SJSA1 (cell line): ENCODE measurements at regions not wholly inside any gene's neighbourhood (a gene's known extent, or its start where the extent isn't known, plus 50 kb on each side); places are given as distances from the start of the nearest gene placed in this dataset.

Source experiments
- DNase-seq, 2 experiments: peaks; one replicate each; pipeline ENCODE4 v3.0.0-alpha.2; 2015 to 2020; ENCODE audit warnings: low spot score in 2 of 2, low read depth in 1 of 2
- H3K27ac ChIP-seq: fragments of 250-450 bp; sonication (Bioruptor Pico); 2 replicates; pipeline ENCODE4 v1.5.1; 2020; ENCODE audit warnings: mild to moderate bottlenecking, moderate library complexity
- H3K27me3 ChIP-seq: fragments of 250-450 bp; sonication (Bioruptor Pico); replicated peaks from 2 replicates; pipeline ENCODE4 v1.5.1; 2020; ENCODE audit warnings: mild to moderate bottlenecking, moderate library complexity
- H3K36me3 ChIP-seq: fragments of 250-450 bp; sonication (Bioruptor Pico); 2 replicates; pipeline ENCODE4 v1.5.1; 2020; ENCODE audit warnings: mild to moderate bottlenecking
- H3K4me1 ChIP-seq: fragments of 250-450 bp; sonication (Bioruptor Pico); replicated peaks from 2 replicates; pipeline ENCODE4 v1.6.1; 2021; ENCODE audit warnings: mild to moderate bottlenecking
- H3K4me3 ChIP-seq: fragments of 250-450 bp; sonication (Bioruptor Pico); 2 replicates; pipeline ENCODE4 v1.5.1; 2020; ENCODE audit warnings: mild to moderate bottlenecking
- H3K9me3 ChIP-seq: fragments of 250-450 bp; sonication (Bioruptor Pico); replicated peaks from 2 replicates; pipeline ENCODE4 v1.5.1; 2020; ENCODE audit warnings: mild to moderate bottlenecking

DNA sequence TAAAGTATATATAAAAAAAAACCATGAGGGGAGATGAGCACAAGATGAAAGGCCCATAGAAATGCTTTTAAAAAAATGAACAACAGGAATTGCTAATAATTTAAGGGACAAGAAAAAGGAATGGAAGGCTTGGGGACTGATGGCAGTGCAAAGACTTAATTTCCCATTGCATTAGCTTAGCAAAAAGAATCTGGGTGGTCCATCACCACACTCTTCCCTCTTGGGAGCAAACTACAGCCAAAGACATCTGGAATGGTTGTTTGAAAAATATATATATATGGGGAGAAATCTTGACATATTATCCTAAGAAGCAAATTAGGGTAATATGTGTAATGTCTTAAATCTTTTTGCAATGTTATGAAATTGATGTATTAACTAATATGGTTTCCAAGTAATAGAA is 727.1 kb downstream of the METTL15 start:
- peak overlapping the region; percentile 98 for H3K27ac ChIP-seq
- H3K36me3 ChIP-seq, result no peaks in the 10 kb centered on the region
- peaks cover 49% of the 10 kb centered on the region for H3K4me1 ChIP-seq
- no peak for DNase-seq
- H3K9me3 ChIP-seq, result no peaks in the 10 kb centered on the region
- H3K4me3 ChIP-seq, result no peak overlapping the region
- H3K27me3 ChIP-seq, result no peaks in the 10 kb centered on the region

DNA sequence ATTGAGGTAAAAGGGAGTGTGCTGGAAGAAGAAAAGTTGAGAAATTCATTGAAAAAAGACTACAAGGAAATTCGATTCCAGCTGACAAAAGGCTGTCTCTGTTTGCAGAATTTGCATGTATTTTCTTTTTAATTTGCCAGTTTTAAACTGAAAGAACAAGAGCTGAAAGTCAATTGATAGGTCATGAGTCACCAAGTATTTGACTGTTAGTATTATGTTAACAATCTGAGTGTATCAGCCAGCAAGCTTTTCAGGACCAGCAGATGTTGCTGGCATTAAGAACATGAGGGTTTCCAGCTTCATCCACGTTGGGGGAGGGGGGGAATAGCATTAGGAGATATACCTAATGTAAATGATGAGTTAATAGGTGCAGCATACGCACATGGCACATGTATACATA is 726.7 kb downstream of the METTL15 start:
- no peak overlapping the region for H3K4me3 ChIP-seq
- no peaks in the 10 kb centered on the region for H3K27me3 ChIP-seq
- peaks cover 49% of the 10 kb centered on the region for H3K4me1 ChIP-seq
- no peaks in the 10 kb centered on the region for H3K9me3 ChIP-seq
- H3K36me3 ChIP-seq, result no peaks in the 10 kb centered on the region
- DNase-seq, result peak; percentile 57 to 86
- peak overlapping the region; percentile 98 for H3K27ac ChIP-seq

GRCh38 chr11:28833670-28834069 is 725.5 kb downstream of the METTL15 start:
- Histone ChIP-seq H3K4me3 (no peak overlapping the region), H3K4me1 (peaks cover 49% of the 10 kb centered on the region), H3K27ac (peak overlapping the region; percentile 98), H3K9me3 (no peaks in the 10 kb centered on the region), H3K36me3 (no peaks in the 10 kb centered on the region), H3K27me3 (no peaks in the 10 kb centered on the region)
- peak; percentile 61 to 88 for DNase-seq

- H3K4me1 ChIP-seq, result peaks cover 49% of the 10 kb centered on the region
- H3K4me3 ChIP-seq, result no peak overlapping the region
- H3K27ac ChIP-seq, result peak overlapping the region; percentile 98
- DNase-seq, result no peak
- H3K27me3 ChIP-seq, result no peaks in the 10 kb centered on the region
- H3K36me3 ChIP-seq, result no peaks in the 10 kb centered on the region
- no peaks in the 10 kb centered on the region for H3K9me3 ChIP-seq
Measured at GRCh38 chr11:28833169-28833568, 725.0 kb downstream of the METTL15 start.

DNA sequence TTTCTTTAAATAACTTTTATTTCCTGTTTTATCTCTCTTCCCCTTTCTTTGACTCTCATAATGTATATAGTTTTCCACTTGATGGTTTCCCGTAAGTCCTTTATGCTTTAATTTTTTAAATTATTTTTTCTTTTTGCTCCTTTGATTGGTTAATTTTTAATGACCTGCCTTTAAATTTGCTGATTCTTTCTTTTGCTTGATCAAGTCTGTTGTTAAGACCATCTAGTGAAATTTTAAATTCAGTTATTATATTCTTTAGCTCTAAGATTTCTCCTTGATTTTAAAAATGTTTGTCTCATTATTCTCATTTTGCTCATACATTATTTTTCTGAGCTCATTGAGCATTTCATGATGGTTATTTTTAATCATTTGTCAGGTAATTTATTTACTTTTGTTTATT is 718.6 kb downstream of the METTL15 start:
- no peak overlapping the region for H3K27ac ChIP-seq
- H3K27me3 ChIP-seq, result no peaks in the 10 kb centered on the region
- H3K4me1 ChIP-seq, result no peaks in the 10 kb centered on the region
- H3K36me3 ChIP-seq, result no peaks in the 10 kb centered on the region
- no peak overlapping the region for H3K4me3 ChIP-seq
- H3K9me3 ChIP-seq, result peaks cover 2% of the 10 kb centered on the region; the same call in 1 of the 2 replicates
- DNase-seq, result no peak

- no peak overlapping the region for H3K4me3 ChIP-seq
- no peaks in the 10 kb centered on the region for H3K4me1 ChIP-seq
- no peaks in the 10 kb centered on the region for H3K36me3 ChIP-seq
- peaks cover 2% of the 10 kb centered on the region; the same call in 1 of the 2 replicates for H3K9me3 ChIP-seq
- no peak overlapping the region for H3K27ac ChIP-seq
- H3K27me3 ChIP-seq, result no peaks in the 10 kb centered on the region
- no peak for DNase-seq
Measured at GRCh38 chr11:28822576-28822975, 714.4 kb downstream of the METTL15 start.

DNA sequence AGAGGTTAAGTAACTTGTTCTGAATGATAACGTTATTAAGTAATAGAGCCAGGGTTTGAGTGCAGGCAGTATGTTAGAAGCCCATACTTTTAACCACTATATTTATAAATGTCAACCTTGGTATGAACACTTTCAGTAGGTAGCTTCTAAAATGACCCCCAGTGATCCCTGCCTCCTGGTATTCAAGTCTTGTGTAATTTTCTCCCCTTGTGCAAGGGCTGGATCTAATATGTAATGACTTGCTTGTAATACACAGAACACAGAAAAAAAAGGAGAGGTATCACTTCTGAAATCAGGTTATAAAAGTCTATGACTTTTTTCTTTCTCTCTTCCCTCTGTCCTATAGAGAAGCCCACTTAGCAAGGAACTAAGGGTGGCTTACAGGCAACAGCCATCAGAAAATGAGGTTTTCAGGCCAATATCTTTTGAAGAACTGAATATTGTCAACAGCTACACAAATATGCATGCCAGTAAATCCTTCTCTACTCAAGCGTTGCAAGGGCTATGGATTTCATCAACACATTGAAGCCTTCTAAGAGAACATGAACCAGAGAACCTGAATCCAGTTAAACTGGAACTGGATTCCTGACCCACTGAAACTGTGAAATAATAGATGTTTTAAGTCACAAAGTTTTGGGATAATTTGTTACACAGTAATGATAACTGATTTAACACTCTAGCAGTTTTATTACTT is 712.3 kb downstream of the METTL15 start:
- Histone ChIP-seq H3K27ac (no peak overlapping the region), H3K9me3 (no peaks in the 10 kb centered on the region), H3K4me1 (no peaks in the 10 kb centered on the region), H3K36me3 (no peaks in the 10 kb centered on the region), H3K27me3 (no peaks in the 10 kb centered on the region), H3K4me3 (no peak overlapping the region)
- DNase-seq, result no peak

DNA sequence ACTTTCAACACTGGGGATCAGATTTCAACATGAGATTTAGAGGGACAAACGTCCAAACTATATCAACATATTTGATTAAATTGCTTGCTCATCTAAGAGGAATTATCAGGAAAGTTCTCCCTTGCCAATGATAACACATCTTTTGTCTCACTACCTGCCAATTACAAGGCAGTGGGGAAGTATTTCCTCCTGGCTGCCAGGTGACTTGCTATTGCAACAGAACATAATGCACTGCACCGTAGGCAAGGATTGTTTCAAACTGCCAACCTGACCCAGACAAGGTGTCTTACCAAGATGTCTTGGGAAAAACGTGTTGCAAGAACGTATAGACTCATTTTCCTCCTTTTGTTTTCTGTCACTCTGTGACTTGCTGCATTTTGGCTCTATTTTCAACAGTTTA is 711.6 kb downstream of the METTL15 start:
- H3K4me1 ChIP-seq, result no peaks in the 10 kb centered on the region
- H3K4me3 ChIP-seq, result no peak overlapping the region
- DNase-seq, result no peak
- H3K27ac ChIP-seq, result no peak overlapping the region
- no peaks in the 10 kb centered on the region for H3K27me3 ChIP-seq
- no peaks in the 10 kb centered on the region for H3K36me3 ChIP-seq
- no peaks in the 10 kb centered on the region for H3K9me3 ChIP-seq

- peaks cover 2% of the 10 kb centered on the region for H3K4me1 ChIP-seq
- no peak overlapping the region for H3K4me3 ChIP-seq
- H3K36me3 ChIP-seq, result no peaks in the 10 kb centered on the region
- no peaks in the 10 kb centered on the region for H3K27me3 ChIP-seq
- no peak for DNase-seq
- no peak overlapping the region for H3K27ac ChIP-seq
- H3K9me3 ChIP-seq, result no peaks in the 10 kb centered on the region
Measured at GRCh38 chr11:28815110-28815509, 706.9 kb downstream of the METTL15 start.

DNA sequence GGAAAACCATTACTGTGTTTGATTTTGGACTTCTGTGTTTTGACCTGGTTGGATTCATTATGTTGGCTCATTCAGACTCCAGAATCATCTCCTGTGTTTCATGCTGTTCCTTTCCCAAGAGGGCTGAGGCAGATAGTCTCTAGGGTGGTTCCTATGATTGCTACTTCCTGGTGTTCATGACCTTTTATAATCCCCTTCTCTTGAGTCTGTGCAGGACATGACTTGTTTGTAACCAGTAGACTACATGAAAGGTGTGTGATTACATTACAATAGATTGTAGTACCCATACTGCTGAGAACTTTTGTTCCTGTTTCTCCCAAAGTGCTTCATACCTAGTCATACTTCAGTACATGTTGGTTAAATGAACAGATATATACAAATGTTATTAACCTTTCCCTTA is 700.6 kb downstream of the METTL15 start:
- H3K27me3 ChIP-seq, result no peaks in the 10 kb centered on the region
- no peaks in the 10 kb centered on the region for H3K36me3 ChIP-seq
- no peak for DNase-seq
- H3K4me1 ChIP-seq, result peaks cover 8% of the 10 kb centered on the region
- no peak overlapping the region for H3K4me3 ChIP-seq
- no peak overlapping the region for H3K27ac ChIP-seq
- H3K9me3 ChIP-seq, result no peaks in the 10 kb centered on the region

DNA sequence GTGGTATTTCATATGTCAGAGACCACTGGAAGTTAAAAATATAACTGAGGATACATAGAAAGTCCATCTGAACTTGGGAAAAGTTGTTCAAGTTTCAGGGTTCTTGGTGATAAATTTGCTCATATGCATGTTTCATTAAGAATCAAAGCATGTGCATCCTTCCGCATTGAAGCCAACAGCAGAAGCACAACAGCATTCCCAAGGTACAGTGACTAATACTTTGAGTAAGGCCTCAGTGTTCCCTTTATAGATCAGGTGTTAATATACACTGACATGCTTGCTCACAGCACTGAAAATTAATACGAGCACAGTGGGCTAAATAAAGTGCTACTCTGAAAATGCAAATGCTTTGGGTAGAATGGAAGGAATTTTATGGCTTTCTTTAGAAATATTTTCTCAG is 691.1 kb downstream of the METTL15 start:
- no peaks in the 10 kb centered on the region for H3K4me1 ChIP-seq
- H3K27me3 ChIP-seq, result no peaks in the 10 kb centered on the region
- H3K27ac ChIP-seq, result no peak overlapping the region
- no peak for DNase-seq
- H3K4me3 ChIP-seq, result no peak overlapping the region
- H3K36me3 ChIP-seq, result no peaks in the 10 kb centered on the region
- no peaks in the 10 kb centered on the region for H3K9me3 ChIP-seq

- H3K9me3 ChIP-seq, result no peaks in the 10 kb centered on the region
- no peaks in the 10 kb centered on the region for H3K27me3 ChIP-seq
- H3K27ac ChIP-seq, result no peak overlapping the region
- H3K36me3 ChIP-seq, result no peaks in the 10 kb centered on the region
- DNase-seq, result no peak
- H3K4me1 ChIP-seq, result no peaks in the 10 kb centered on the region
- H3K4me3 ChIP-seq, result no peak overlapping the region
Measured at GRCh38 chr11:28798286-28798685, 690.1 kb downstream of the METTL15 start.

DNA sequence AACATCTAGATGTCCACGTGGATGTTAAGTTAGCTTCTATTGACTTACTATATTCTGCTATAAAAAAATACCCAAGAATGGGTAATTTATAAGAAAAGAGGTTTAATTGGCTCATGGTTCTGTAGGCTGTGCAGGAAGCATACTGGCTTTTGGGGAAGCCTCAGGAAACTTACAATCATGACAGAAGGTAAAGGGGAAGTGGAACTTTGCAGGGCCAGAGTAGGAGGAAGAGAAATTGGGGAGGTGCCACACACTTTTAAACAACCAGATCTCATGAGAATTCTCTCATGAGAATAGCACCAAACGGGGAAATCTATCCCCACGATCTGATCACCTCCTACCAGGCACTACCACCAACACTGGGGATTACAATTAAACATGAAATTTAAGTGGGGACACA is 689.3 kb downstream of the METTL15 start:
- H3K9me3 ChIP-seq, result no peaks in the 10 kb centered on the region
- no peak overlapping the region for H3K27ac ChIP-seq
- DNase-seq, result no peak
- no peak overlapping the region for H3K4me3 ChIP-seq
- H3K4me1 ChIP-seq, result no peaks in the 10 kb centered on the region
- no peaks in the 10 kb centered on the region for H3K27me3 ChIP-seq
- no peaks in the 10 kb centered on the region for H3K36me3 ChIP-seq

DNA sequence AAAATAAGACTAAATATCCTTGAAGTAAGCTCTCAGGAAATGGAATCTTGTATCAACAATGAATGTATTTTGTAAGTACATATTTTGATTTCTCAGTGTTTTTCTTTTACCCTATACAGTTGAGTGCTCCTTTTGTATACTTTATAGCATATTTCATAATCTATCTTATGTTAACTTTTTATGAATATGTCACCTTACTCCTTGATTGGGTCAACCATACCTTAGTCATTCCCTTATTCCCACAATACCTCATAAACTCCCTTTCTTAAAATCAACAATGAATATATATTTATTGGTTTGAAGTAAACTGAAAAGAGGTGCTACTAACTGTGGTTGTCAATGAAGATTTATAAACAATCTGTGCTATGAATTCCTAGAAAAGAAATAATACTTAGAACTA is 686.2 kb downstream of the METTL15 start:
- H3K4me1 ChIP-seq, result no peaks in the 10 kb centered on the region
- H3K9me3 ChIP-seq, result no peaks in the 10 kb centered on the region
- no peaks in the 10 kb centered on the region for H3K27me3 ChIP-seq
- H3K36me3 ChIP-seq, result no peaks in the 10 kb centered on the region
- H3K4me3 ChIP-seq, result no peak overlapping the region
- no peak for DNase-seq
- no peak overlapping the region for H3K27ac ChIP-seq

DNA sequence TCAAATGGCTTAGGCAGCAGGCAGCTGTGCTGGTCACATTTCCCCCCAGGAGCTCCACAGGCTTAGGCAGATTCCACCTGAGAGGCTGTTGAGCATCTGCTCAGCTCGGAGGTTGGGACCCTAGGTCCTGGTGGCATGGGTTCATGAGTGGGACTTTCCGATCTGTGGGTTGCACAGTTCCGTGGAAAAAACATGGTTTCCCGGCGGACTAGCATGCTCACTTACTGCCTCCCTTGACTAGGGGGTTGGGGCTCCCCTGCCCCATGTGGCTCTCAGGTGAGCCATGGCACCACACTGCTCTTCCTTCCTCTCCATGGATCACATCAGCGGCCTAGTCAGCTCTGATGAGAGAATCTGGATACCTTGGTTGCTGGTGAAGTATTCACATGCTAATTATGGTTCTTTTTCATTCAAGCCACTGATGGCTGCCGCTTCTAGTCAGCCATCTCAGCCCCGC is 685.1 kb downstream of the METTL15 start:
- Histone ChIP-seq H3K4me3 (no peak overlapping the region), H3K4me1 (no peaks in the 10 kb centered on the region; the same call in 1 of the 2 replicates), H3K27me3 (no peaks in the 10 kb centered on the region), H3K36me3 (no peaks in the 10 kb centered on the region), H3K27ac (no peak overlapping the region), H3K9me3 (no peaks in the 10 kb centered on the region)
- DNase-seq, result no peak
